Psoas muscle (tissue), 7 donors: ENCODE measurements at regions not wholly inside any gene's neighbourhood (a gene's known extent, or its start where the extent isn't known, plus 50 kb on each side); places are given as distances from the start of the nearest gene placed in this dataset.

Experiments used
- ATAC-seq, 4 donors: fragments of 200-7000 bp; cut with Tn5 transposase; one replicate each; pipeline ENCODE4 v1.9.1; 2020; ENCODE audit warnings: moderate library complexity in 3 of 4, mild to moderate bottlenecking in 2 of 4
- DNase-seq, 2 donors: peaks; one replicate each; pipeline ENCODE4 v3.0.0-alpha.2; 2020
- H3K27ac ChIP-seq: fragments of 200-600 bp; one replicate; pipeline ENCODE4 v1.8.0; 2022
- H3K27me3 ChIP-seq, 3 donors: fragments of 200-600 bp in 1 of 3; one replicate each; pipeline versions ENCODE4 v1.6.1 to v1.8.0; 2013 to 2022; ENCODE audit warnings: low read length in 2 of 3, mild to moderate bottlenecking in 2 of 3, moderate library complexity in 1 of 3; ENCODE audit not compliant: insufficient read depth in 3 of 3
- H3K36me3 ChIP-seq, 2 donors: fragments of 200-600 bp in 1 of 2; one replicate each; pipeline versions ENCODE4 v1.6.1 to v1.8.0; 2013 to 2022; ENCODE audit warnings: low read depth in 1 of 2, mild to moderate bottlenecking in 1 of 2, moderate library complexity in 1 of 2; ENCODE audit not compliant: insufficient read depth in 1 of 2
- H3K4me1 ChIP-seq: fragments of 200-600 bp; one replicate; pipeline ENCODE4 v1.8.0; 2022
- H3K4me3 ChIP-seq: fragments of 200-600 bp; one replicate; pipeline ENCODE4 v1.8.0; 2022; ENCODE audit warnings: mild to moderate bottlenecking
- H3K9me3 ChIP-seq: fragments of 200-600 bp; one replicate; pipeline ENCODE4 v1.8.0; 2022
- CTCF ChIP-seq: fragments of 200-600 bp; IDR thresholded peaks from one replicate; pipeline ENCODE4 v1.8.0; 2022; ENCODE audit warnings: antibody characterized with exemption
- WGBS, 3 donors: extraction: QIAGEN DNeasy Blood & Tissue Kit; methylation state at CpG; one replicate each; pipeline versions ENCODE4 v1.1.6 to v1.1.7; 2013; 5-methylcytosine and 5-hydroxymethylcytosine counted together
- intact Hi-C, 2 donors: fragments of 100-400 bp; cut with DNase I; formaldehyde crosslinking; loops; one replicate each; pipeline versions ENCODE4 v1.11.0 to v1.14.2; 2022
- donor health status: healthy with polysubstance abuse.
- donor health status: DM: no; HTN: no; CAD: no; lungs with moderate emphysema.
- donor health status: Bipolar disorder and iron deficiency.
- donor health status: healthy.
- donor health status: DM: yes; HTN: yes; CAD: no.
- donor health status: DM: no; HTN: no; CAD: no.
- donor health status: DM: yes; HTN: yes; CAD: no.

DNA sequence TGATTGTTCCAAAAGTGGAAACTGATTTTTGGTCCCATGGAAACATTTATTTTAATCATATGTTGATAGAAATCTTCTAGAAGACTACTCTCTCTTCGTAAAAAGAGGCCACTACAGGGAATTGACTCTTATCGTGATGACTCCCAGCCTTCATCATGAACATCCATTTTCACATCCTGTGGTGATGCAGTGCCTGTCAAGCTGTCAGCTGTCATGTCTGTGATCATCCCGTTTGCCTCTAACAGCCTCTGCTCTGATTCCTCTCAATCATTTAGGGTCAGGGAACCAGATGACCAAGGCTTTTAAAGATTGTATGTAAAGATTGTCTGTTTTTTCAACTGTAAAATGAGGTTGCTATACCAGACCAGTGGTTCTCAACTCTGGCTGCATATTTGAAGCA lies 419.0 kb upstream of the MGAT4C start:
- H3K27ac ChIP-seq, result no peak overlapping the region
- intact Hi-C loops, result no loop called here
- ATAC-seq (no peak), DNase-seq (no peak)
- TF ChIP-seq CTCF, result no peak
- H3K4me3 ChIP-seq, result no peak overlapping the region
- no peaks in the 10 kb centered on the region for H3K36me3 ChIP-seq
- no peaks in the 10 kb centered on the region for H3K4me1 ChIP-seq
- 57 to 79% (median 64%) methylated on average over 3 of the region's 3 CpGs for WGBS, 3 donors
- H3K9me3 ChIP-seq, result no peaks in the 10 kb centered on the region
- no peaks in the 10 kb centered on the region for H3K27me3 ChIP-seq

GRCh38 chr12:86670986-86671385 lies 414.8 kb upstream of the MGAT4C start:
- DNase-seq (no peak), ATAC-seq (no peak)
- intact Hi-C loops, result no loop called here
- H3K36me3 ChIP-seq, result no peaks in the 10 kb centered on the region
- no peak for TF ChIP-seq CTCF
- no peaks in the 10 kb centered on the region for H3K27me3 ChIP-seq
- WGBS, 3 donors, result 60 to 73% (median 61%) methylated on average over 4 of the region's 4 CpGs
- H3K4me1 ChIP-seq, result no peaks in the 10 kb centered on the region
- H3K9me3 ChIP-seq, result no peaks in the 10 kb centered on the region
- H3K27ac ChIP-seq, result no peak overlapping the region
- no peak overlapping the region for H3K4me3 ChIP-seq

DNA sequence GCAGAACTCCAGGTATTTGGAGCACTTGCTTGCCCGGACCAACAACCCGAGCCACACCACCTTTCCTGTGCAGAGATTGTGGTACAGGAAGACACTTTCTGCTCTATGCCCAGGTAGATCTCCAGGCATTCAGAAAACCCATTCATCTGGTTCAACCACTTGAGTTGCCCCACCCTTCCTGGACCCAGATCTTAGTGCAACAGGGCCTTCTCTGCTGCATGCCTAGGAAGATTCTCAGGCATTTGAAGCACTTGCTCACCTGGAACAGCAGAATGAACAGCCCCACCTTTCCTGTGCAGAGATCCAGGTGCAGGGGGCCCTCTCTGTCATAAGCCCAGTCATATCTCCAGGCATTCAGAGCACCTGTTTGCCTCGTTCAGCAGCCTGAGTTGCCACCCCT lies 412.8 kb upstream of the MGAT4C start:
- H3K36me3 ChIP-seq, result no peaks in the 10 kb centered on the region
- TF ChIP-seq CTCF, result no peak
- H3K27me3 ChIP-seq, result no peaks in the 10 kb centered on the region
- WGBS, 3 donors, result 72 to 83% (median 74%) methylated on average over 3 of the region's 3 CpGs
- ATAC-seq (no peak), DNase-seq (no peak)
- no peak overlapping the region for H3K4me3 ChIP-seq
- no peak overlapping the region for H3K27ac ChIP-seq
- H3K4me1 ChIP-seq, result no peaks in the 10 kb centered on the region
- intact Hi-C loops, result no loop called here
- no peaks in the 10 kb centered on the region for H3K9me3 ChIP-seq

DNA sequence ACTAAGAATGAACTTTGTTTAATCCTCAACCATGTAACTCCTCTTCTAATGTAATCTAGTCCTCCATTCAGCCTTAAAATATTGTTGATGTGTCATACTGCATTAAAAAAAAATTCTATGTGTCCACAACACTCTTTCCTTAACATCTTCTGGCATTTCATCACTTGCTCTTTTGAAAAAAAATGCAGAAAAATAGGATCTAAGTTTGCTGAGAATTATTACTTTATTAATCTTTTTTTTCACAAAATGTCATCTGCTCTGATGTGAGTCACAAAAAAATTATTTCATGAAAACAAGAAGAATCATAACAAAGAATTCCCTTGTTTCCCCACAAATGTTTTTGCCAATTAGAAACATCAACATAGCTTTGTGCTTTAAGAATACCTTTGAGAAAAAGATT lies 410.1 kb upstream of the MGAT4C start:
- DNase-seq (no peak), ATAC-seq (no peak)
- H3K27me3 ChIP-seq, result no peaks in the 10 kb centered on the region
- H3K9me3 ChIP-seq, result no peaks in the 10 kb centered on the region
- no peaks in the 10 kb centered on the region for H3K4me1 ChIP-seq
- intact Hi-C loops, result no loop called here
- H3K27ac ChIP-seq, result no peak overlapping the region
- no peak for TF ChIP-seq CTCF
- H3K4me3 ChIP-seq, result no peak overlapping the region
- no peaks in the 10 kb centered on the region for H3K36me3 ChIP-seq

- no peak for DNase-seq
- H3K9me3 ChIP-seq, result no peaks in the 10 kb centered on the region
- H3K27me3 ChIP-seq, result no peaks in the 10 kb centered on the region
- intact Hi-C loops, result no loop called here
- no peak for ATAC-seq
- no peak overlapping the region for H3K27ac ChIP-seq
- H3K4me3 ChIP-seq, result no peak overlapping the region
- no peaks in the 10 kb centered on the region for H3K4me1 ChIP-seq
- H3K36me3 ChIP-seq, result no peaks in the 10 kb centered on the region
- no peak for TF ChIP-seq CTCF
Observed at GRCh38 chr12:86663716-86664115, 407.5 kb upstream of the MGAT4C start.
